Prostate gland (tissue), 2 donors: ENCODE measurements at regions not wholly inside any gene's neighbourhood (a gene's known extent, or its start where the extent isn't known, plus 50 kb on each side); places are given as distances from the start of the nearest gene placed in this dataset.

Experiments used
- POLR2A ChIP-seq: fragments of 450-650 bp; IDR thresholded peaks from one replicate; pipeline ENCODE4 v1.6.1; 2016; ENCODE audit warnings: antibody characterized with exemption, mild to moderate bottlenecking
- POLR2AphosphoS5 ChIP-seq: sonication (generic); formaldehyde crosslinking; IDR thresholded peaks from one replicate; pipeline ENCODE4 v1.6.1; 2017; ENCODE audit warnings: antibody characterized with exemption
- TF ChIP-seq, protein P1 (sequence below), 4 experiments: fragments of 200-600 bp in 2 of 4; fragments of 450-650 bp in 2 of 4; sonication (generic) in 2 of 4; IDR thresholded peaks; 1 replicate in 3 of 4; 2 replicates in 1 of 4; pipeline ENCODE4 v1.5.1; 2016 to 2019; ENCODE audit warnings: antibody characterized with exemption in 4 of 4, mild to moderate bottlenecking in 2 of 4, moderate library complexity in 2 of 4

DNA sequence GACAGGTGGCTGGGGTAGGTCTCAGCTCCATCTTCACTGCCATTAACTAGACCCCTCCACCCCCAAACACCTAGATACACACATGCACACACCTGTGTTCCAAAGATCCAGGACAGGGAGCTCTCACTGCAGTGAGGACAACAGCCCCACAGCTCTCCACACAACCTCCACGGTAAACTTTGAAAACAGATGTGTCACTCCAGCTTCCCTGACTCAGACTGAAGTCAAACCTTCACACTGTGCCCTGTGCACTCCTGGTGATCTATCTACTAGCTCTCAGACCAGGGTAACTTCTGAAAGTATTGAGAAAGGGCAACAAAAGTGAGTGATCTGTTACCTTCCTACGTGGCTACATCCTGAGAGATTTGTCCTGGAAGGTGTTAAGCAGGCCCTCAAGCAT lies 519.8 kb downstream of the XPNPEP1 start:
- TF ChIP-seq, protein P1, sequence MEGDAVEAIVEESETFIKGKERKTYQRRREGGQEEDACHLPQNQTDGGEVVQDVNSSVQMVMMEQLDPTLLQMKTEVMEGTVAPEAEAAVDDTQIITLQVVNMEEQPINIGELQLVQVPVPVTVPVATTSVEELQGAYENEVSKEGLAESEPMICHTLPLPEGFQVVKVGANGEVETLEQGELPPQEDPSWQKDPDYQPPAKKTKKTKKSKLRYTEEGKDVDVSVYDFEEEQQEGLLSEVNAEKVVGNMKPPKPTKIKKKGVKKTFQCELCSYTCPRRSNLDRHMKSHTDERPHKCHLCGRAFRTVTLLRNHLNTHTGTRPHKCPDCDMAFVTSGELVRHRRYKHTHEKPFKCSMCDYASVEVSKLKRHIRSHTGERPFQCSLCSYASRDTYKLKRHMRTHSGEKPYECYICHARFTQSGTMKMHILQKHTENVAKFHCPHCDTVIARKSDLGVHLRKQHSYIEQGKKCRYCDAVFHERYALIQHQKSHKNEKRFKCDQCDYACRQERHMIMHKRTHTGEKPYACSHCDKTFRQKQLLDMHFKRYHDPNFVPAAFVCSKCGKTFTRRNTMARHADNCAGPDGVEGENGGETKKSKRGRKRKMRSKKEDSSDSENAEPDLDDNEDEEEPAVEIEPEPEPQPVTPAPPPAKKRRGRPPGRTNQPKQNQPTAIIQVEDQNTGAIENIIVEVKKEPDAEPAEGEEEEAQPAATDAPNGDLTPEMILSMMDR (IDR thresholded peaks at IDR 0.05), result no peak
- TF ChIP-seq POLR2AphosphoS5 (no peak), POLR2A (no peak)
